ENCODE measurements at regions not wholly inside any gene's neighbourhood (a gene's known extent, or its start where the extent isn't known, plus 50 kb on each side); places are given as distances from the start of the nearest gene placed in this dataset.

DNA sequence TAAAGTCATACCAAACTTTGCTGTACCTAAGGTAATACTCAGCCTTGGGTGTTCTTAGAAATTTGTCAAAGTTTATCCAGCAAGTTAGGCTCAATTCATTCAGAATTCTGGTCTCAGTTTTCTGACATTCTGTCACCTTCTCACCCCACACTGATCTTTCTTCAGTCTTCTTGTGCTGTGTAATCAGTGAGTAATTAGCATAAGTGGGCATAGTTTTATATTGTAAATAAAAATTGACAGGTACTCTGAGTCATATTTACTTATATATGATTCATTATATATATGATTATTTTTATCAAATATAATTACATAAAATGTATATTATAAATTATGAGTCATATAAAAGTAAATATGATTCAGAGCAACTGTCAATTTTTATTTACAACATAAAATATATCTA lies 170.9 kb upstream of the MAGI2 start:
- H2BK5ac ChIP-seq (ENCODE audit: low read length) = no peak overlapping the region
- no peaks in the 10 kb centered on the region for H3K36me3 ChIP-seq (replicated peaks in 1 of 2; ENCODE audit: control insufficient read depth in 2 of 2, insufficient read depth in 2 of 2, low read length in 2 of 2)
- DNase-seq (ENCODE audit: low spot score) = no peak

DNA sequence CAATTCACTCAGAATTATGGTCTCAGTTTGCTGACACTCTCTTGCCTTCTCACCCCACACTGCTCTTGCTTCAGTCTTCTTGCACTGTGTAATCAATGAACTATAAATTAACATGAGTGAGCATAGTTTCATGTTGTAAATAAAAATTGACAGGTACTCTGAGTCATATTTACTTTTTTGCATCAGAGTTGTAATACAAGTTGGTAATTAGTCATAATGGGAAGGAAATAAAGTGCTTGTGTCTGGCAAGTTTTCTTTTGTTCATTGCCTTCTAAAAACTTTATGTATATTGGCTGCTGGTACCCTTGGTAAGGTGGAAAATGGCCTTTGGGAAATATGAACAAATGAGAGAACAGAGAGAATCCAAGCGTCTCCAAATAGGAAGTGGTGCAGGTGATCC lies 169.3 kb upstream of the MAGI2 start:
- DNase-seq (ENCODE audit: low spot score) = no peak
- no peaks in the 10 kb centered on the region for H3K79me1 ChIP-seq (ENCODE audit: low read depth, low read length)
- no peaks in the 10 kb centered on the region for H3K9me3 ChIP-seq (replicated peaks in 1 of 2; ENCODE audit: control insufficient read depth in 2 of 2, insufficient read depth in 1 of 2, low read depth in 1 of 2, low read length in 2 of 2)
- no peaks in the 10 kb centered on the region for H3K27me3 ChIP-seq (ENCODE audit: control insufficient read depth in 3 of 3, insufficient read depth in 3 of 3, low read depth in 1 of 3, low read length in 3 of 3)
- no peak overlapping the region for H2BK12ac ChIP-seq (ENCODE audit: low read length)
- H3K4ac ChIP-seq (ENCODE audit: low read length) = no peak overlapping the region
- H3K27ac ChIP-seq (replicated peaks; ENCODE audit: low read length) = no peak overlapping the region
- no peak overlapping the region for H3K23ac ChIP-seq (ENCODE audit: low read depth, low read length, poor library complexity)
- no peak overlapping the region for H3K14ac ChIP-seq (ENCODE audit: low read length)
- H3K4me3 ChIP-seq (ENCODE audit: low read length in 2 of 2) = no peak overlapping the region
- H4K8ac ChIP-seq (ENCODE audit: low read depth, low read length) = no peak overlapping the region
- H2BK120ac ChIP-seq (ENCODE audit: low read depth, low read length) = no peak overlapping the region
- no peak overlapping the region for H2BK15ac ChIP-seq (ENCODE audit: low read length)
- WGBS, 2 donors (ENCODE audit: extremely low coverage in 2 of 2, insufficient read length in 2 of 2, insufficient replicate concordance in 1 of 2) = no CpG with 5 or more reads among the region's 1 CpG
- no peak overlapping the region for H4K91ac ChIP-seq (ENCODE audit: low read depth, low read length, poor library complexity)
- H2AK5ac ChIP-seq (ENCODE audit: low read depth, low read length) = no peak overlapping the region
- H2BK5ac ChIP-seq (ENCODE audit: low read length) = no peak overlapping the region
- H3K18ac ChIP-seq (ENCODE audit: low read length) = no peak overlapping the region
- no peak overlapping the region for H3K4me2 ChIP-seq (ENCODE audit: insufficient read depth, low read length, poor library complexity, severe bottlenecking)
- no peaks in the 10 kb centered on the region for H3K36me3 ChIP-seq (replicated peaks in 1 of 2; ENCODE audit: control insufficient read depth in 2 of 2, insufficient read depth in 2 of 2, low read length in 2 of 2)
- no peak overlapping the region for H3K9ac ChIP-seq (ENCODE audit: low read depth, low read length, poor library complexity)
- H2AFZ ChIP-seq (ENCODE audit: low read length) = no peak overlapping the region
- no peaks in the 10 kb centered on the region for H3K4me1 ChIP-seq (ENCODE audit: control insufficient read depth in 2 of 2, insufficient read depth in 1 of 2, low read depth in 1 of 2, low read length in 2 of 2)

More for the DNA sequence above, 170.9 kb upstream of the MAGI2 start:
- no peak overlapping the region for H4K91ac ChIP-seq (ENCODE audit: low read depth, low read length, poor library complexity)
- no peak overlapping the region for H3K18ac ChIP-seq (ENCODE audit: low read length)
- H2BK15ac ChIP-seq (ENCODE audit: low read length) = no peak overlapping the region
- H2BK12ac ChIP-seq (ENCODE audit: low read length) = no peak overlapping the region
- no peak overlapping the region for H2BK120ac ChIP-seq (ENCODE audit: low read depth, low read length)
- H4K8ac ChIP-seq (ENCODE audit: low read depth, low read length) = no peak overlapping the region
- no peak overlapping the region for H3K4ac ChIP-seq (ENCODE audit: low read length)
- H3K4me2 ChIP-seq (ENCODE audit: insufficient read depth, low read length, poor library complexity, severe bottlenecking) = no peak overlapping the region
- no peaks in the 10 kb centered on the region for H3K79me1 ChIP-seq (ENCODE audit: low read depth, low read length)
- H3K9me3 ChIP-seq (replicated peaks in 1 of 2; ENCODE audit: control insufficient read depth in 2 of 2, insufficient read depth in 1 of 2, low read depth in 1 of 2, low read length in 2 of 2) = no peaks in the 10 kb centered on the region
- H3K27ac ChIP-seq (replicated peaks; ENCODE audit: low read length) = no peak overlapping the region
- H3K27me3 ChIP-seq (ENCODE audit: control insufficient read depth in 3 of 3, insufficient read depth in 3 of 3, low read depth in 1 of 3, low read length in 3 of 3) = no peaks in the 10 kb centered on the region
- no peak overlapping the region for H3K23ac ChIP-seq (ENCODE audit: low read depth, low read length, poor library complexity)
- H3K4me1 ChIP-seq (ENCODE audit: control insufficient read depth in 2 of 2, insufficient read depth in 1 of 2, low read depth in 1 of 2, low read length in 2 of 2) = no peaks in the 10 kb centered on the region
- no peak overlapping the region for H2AK5ac ChIP-seq (ENCODE audit: low read depth, low read length)
- H3K9ac ChIP-seq (ENCODE audit: low read depth, low read length, poor library complexity) = no peak overlapping the region
- H3K14ac ChIP-seq (ENCODE audit: low read length) = no peak overlapping the region
- no peak overlapping the region for H2AFZ ChIP-seq (ENCODE audit: low read length)
- H3K4me3 ChIP-seq (ENCODE audit: low read length in 2 of 2) = no peak overlapping the region

DNA sequence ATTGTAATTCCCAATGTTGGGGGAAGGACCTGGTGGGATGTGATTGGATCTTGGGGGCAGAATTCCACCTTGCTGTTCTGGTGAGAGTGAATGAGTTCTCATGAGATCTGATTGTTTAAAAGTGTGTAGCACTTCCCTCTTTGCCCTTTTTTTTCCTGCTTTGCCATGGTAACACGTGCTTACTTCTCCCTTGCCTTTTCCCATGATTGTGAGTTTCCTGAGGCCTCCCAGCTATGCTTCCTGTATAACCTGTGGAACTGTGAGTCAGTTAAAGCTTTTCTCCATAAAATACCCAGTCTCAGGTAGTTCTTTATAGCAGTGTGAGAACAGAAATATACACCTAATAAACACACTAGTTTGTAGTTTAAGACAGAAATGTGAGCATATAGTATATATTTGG lies 166.8 kb upstream of the MAGI2 start:
- Histone ChIP-seq H4K91ac (ENCODE audit: low read depth, low read length, poor library complexity) (no peak overlapping the region), H3K9ac (ENCODE audit: low read depth, low read length, poor library complexity) (no peak overlapping the region), H3K14ac (ENCODE audit: low read length) (no peak overlapping the region), H2BK120ac (ENCODE audit: low read depth, low read length) (no peak overlapping the region), H4K8ac (ENCODE audit: low read depth, low read length) (no peak overlapping the region), H3K4ac (ENCODE audit: low read length) (no peak overlapping the region), H3K18ac (ENCODE audit: low read length) (no peak overlapping the region), H3K79me1 (ENCODE audit: low read depth, low read length) (no peaks in the 10 kb centered on the region), H3K4me3 (ENCODE audit: low read length in 2 of 2) (no peak overlapping the region), H2BK12ac (ENCODE audit: low read length) (no peak overlapping the region), H3K9me3 (replicated peaks in 1 of 2; ENCODE audit: control insufficient read depth in 2 of 2, insufficient read depth in 1 of 2, low read depth in 1 of 2, low read length in 2 of 2) (peaks cover 0 to 4% of the 10 kb centered on the region in 2 donors), H3K27me3 (ENCODE audit: control insufficient read depth in 3 of 3, insufficient read depth in 3 of 3, low read depth in 1 of 3, low read length in 3 of 3) (no peaks in the 10 kb centered on the region), H2BK15ac (ENCODE audit: low read length) (no peak overlapping the region), H2AFZ (ENCODE audit: low read length) (peak overlapping the region; percentile 47), H3K4me1 (ENCODE audit: control insufficient read depth in 2 of 2, insufficient read depth in 1 of 2, low read depth in 1 of 2, low read length in 2 of 2) (no peaks in the 10 kb centered on the region), H3K36me3 (replicated peaks in 1 of 2; ENCODE audit: control insufficient read depth in 2 of 2, insufficient read depth in 2 of 2, low read length in 2 of 2) (no peaks in the 10 kb centered on the region), H2BK5ac (ENCODE audit: low read length) (no peak overlapping the region), H3K4me2 (ENCODE audit: insufficient read depth, low read length, poor library complexity, severe bottlenecking) (no peak overlapping the region), H3K23ac (ENCODE audit: low read depth, low read length, poor library complexity) (no peak overlapping the region), H2AK5ac (ENCODE audit: low read depth, low read length) (no peak overlapping the region), H3K27ac (replicated peaks; ENCODE audit: low read length) (no peak overlapping the region)
- DNase-seq (ENCODE audit: low spot score) = no peak
- no CpG with 5 or more reads among the region's 1 CpG for WGBS, 2 donors (ENCODE audit: extremely low coverage in 2 of 2, insufficient read length in 2 of 2, insufficient replicate concordance in 1 of 2)

DNA sequence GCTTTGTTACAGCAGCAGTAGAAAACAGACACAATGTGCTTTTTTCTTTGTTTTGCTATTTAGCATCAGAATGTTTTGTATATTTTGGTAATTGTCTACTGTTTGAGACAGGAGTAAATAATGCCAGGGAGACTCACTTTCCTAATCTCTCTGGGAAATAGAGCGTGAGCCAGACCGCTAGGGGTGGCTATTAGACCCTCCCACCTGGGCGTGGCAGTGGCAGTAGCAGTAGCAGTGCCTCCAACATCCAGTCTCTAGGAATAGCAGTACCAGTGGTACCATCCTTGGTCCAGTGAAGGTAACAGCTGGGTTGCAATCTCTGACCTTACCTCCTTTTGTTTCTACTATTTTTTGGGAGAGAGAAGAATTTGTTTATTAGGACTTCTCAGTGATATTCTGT lies 165.7 kb upstream of the MAGI2 start:
- Histone ChIP-seq H3K4me2 (ENCODE audit: insufficient read depth, low read length, poor library complexity, severe bottlenecking) (no peak overlapping the region), H2BK12ac (ENCODE audit: low read length) (no peak overlapping the region), H3K9ac (ENCODE audit: low read depth, low read length, poor library complexity) (no peak overlapping the region), H3K9me3 (replicated peaks in 1 of 2; ENCODE audit: control insufficient read depth in 2 of 2, insufficient read depth in 1 of 2, low read depth in 1 of 2, low read length in 2 of 2) (peaks cover 0 to 4% of the 10 kb centered on the region in 2 donors), H2AK5ac (ENCODE audit: low read depth, low read length) (no peak overlapping the region), H3K27me3 (ENCODE audit: control insufficient read depth in 3 of 3, insufficient read depth in 3 of 3, low read depth in 1 of 3, low read length in 3 of 3) (no peaks in the 10 kb centered on the region), H2AFZ (ENCODE audit: low read length) (no peak overlapping the region), H3K23ac (ENCODE audit: low read depth, low read length, poor library complexity) (no peak overlapping the region), H3K4me1 (ENCODE audit: control insufficient read depth in 2 of 2, insufficient read depth in 1 of 2, low read depth in 1 of 2, low read length in 2 of 2) (no peaks in the 10 kb centered on the region), H3K27ac (replicated peaks; ENCODE audit: low read length) (no peak overlapping the region), H3K36me3 (replicated peaks in 1 of 2; ENCODE audit: control insufficient read depth in 2 of 2, insufficient read depth in 2 of 2, low read length in 2 of 2) (no peaks in the 10 kb centered on the region), H2BK120ac (ENCODE audit: low read depth, low read length) (no peak overlapping the region), H3K4me3 (ENCODE audit: low read length in 2 of 2) (no peak overlapping the region), H3K14ac (ENCODE audit: low read length) (no peak overlapping the region), H2BK15ac (ENCODE audit: low read length) (no peak overlapping the region), H3K4ac (ENCODE audit: low read length) (no peak overlapping the region), H4K91ac (ENCODE audit: low read depth, low read length, poor library complexity) (no peak overlapping the region), H3K18ac (ENCODE audit: low read length) (peak overlapping the region; percentile 28), H4K8ac (ENCODE audit: low read depth, low read length) (no peak overlapping the region), H3K79me1 (ENCODE audit: low read depth, low read length) (no peaks in the 10 kb centered on the region), H2BK5ac (ENCODE audit: low read length) (no peak overlapping the region)
- no CpG with 5 or more reads among the region's 3 CpGs for WGBS, 2 donors (ENCODE audit: extremely low coverage in 2 of 2, insufficient read length in 2 of 2, insufficient replicate concordance in 1 of 2)
- no peak for DNase-seq (ENCODE audit: low spot score)
